ENCODE measurements at regions not wholly inside any gene's neighbourhood (a gene's known extent, or its start where the extent isn't known, plus 50 kb on each side); places are given as distances from the start of the nearest gene placed in this dataset.

DNA sequence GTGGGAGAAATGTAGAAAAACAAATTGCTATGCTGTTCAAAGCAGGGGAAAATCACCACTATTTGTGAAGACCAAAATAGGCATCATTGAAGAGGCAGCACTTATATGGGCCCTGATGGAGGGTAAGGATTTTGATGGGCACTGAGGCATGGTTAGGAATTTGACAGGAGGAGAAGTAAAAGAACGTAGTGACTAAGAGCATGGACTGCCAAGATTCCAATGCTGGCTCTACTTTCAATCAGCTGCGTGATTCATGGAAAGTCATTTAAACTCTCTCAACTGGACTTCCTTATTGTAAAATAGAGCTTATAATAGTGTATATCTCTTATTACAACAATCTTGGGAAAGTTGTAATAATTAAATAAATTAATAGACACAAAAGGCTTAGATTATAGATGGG lies 267.7 kb upstream of the G2E3 start:
- in situ Hi-C loops (cut with MboI) = no loop called here

DNA sequence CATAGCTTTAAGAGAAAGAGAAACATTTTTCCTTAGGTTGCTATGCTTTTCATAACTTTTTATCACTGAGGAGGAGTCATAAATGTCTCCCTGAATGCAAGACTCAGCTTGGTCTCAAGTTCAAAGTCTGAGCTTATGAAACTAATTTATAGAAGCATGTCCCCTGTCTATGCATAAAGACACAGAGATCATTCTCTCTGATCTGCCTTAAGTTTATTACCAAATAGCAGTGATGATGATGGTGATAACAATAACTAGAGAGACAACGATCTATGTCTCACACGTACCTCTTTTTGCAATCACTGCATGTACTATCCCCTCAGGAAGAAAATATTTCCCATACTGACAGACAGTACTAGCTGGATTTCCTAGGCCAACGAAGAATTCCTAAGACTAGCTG lies 266.4 kb upstream of the G2E3 start:
- POLR2A ChIA-PET = interaction anchor here (0.8 kb wide), 1 partner anchor 33 kb away, joined by 3 read pairs; no protein-coding TSS in a partner anchor
- no peak for ATAC-seq
- Histone ChIP-seq H3K36me3 (ENCODE audit: control insufficient read depth in 2 of 2, insufficient read depth in 2 of 2, low read length in 1 of 2) (no peaks in the 10 kb centered on the region), H3K9me3 (replicated peaks; ENCODE audit: control insufficient read depth, insufficient read depth, low read length) (no peaks in the 10 kb centered on the region), H3K79me2 (ENCODE audit: control insufficient read depth, insufficient read depth, low read length) (no peaks in the 10 kb centered on the region), H3K4me1 (ENCODE audit: control insufficient read depth, insufficient read depth, low read length) (no peaks in the 10 kb centered on the region), H3K9ac (ENCODE audit: control insufficient read depth, insufficient read depth, low read length) (no peak overlapping the region), H2AFZ (ENCODE audit: control insufficient read depth, low read depth, low read length) (no peak overlapping the region), H3K27me3 (replicated peaks in 1 of 2; ENCODE audit: control insufficient read depth in 2 of 2, insufficient read depth in 2 of 2, low read length in 1 of 2) (no peaks in the 10 kb centered on the region), H3K4me3 (no peak overlapping the region), H4K20me1 (ENCODE audit: control insufficient read depth, insufficient read depth) (no peaks in the 10 kb centered on the region), H3K4me2 (ENCODE audit: control insufficient read depth, insufficient read depth) (no peak overlapping the region), H3K27ac (ENCODE audit: control insufficient read depth, insufficient read depth) (no peak overlapping the region)
- FAIRE-seq = no peak
- in situ Hi-C loops (cut with MboI) (no loop called here), intact Hi-C loops (cut with micrococcal nuclease; ENCODE audit: unreplicated experiment) (no loop called here)
- RAD21 ChIA-PET (ENCODE audit: unreplicated experiment) = interaction anchor here (1.6 kb wide), 1 partner anchor 22 kb away, joined by 4 read pairs; no protein-coding TSS in a partner anchor
- WGBS (ENCODE audit: insufficient coverage, insufficient replicate concordance, low lambda C conversion rate, missing lambda C conversion rate) = 51% methylated on average over 3 of the region's 3 CpGs
- no peak for TF ChIP-seq RUNX3 (IDR thresholded peaks at IDR 0.05; ENCODE audit: low read length)
- TF ChIP-seq TBL1XR1 (IDR thresholded peaks at IDR 0.05; ENCODE audit: low read depth, low read length) = no peak
- TF ChIP-seq NFYB (IDR thresholded peaks at IDR 0.05; ENCODE audit: insufficient read depth, low read depth, low read length) = no peak
- CTCF ChIA-PET = interaction anchor here (1.8 to 2.8 kb wide), 2 partner anchors 9 to 83 kb away, joined by 6 to 19 read pairs; no protein-coding TSS in a partner anchor
- no TSS peak for BruUV-seq (replicated peaks)
- SMC1A ChIA-PET (ENCODE audit: uncharacterized antibody, unreplicated experiment) = interaction anchor here (1.0 kb wide), 1 partner anchor 21 kb away, joined by 3 read pairs; no protein-coding TSS in a partner anchor
- no peak for DNase-seq (ENCODE audit: low read depth, low spot score)

More for the DNA sequence above, 267.7 kb upstream of the G2E3 start:
- H3K27me3 ChIP-seq (replicated peaks in 1 of 2; ENCODE audit: control insufficient read depth in 2 of 2, insufficient read depth in 2 of 2, low read length in 1 of 2) = no peaks in the 10 kb centered on the region
- H3K36me3 ChIP-seq (ENCODE audit: control insufficient read depth in 2 of 2, insufficient read depth in 2 of 2, low read length in 1 of 2) = no peaks in the 10 kb centered on the region
- no peaks in the 10 kb centered on the region for H4K20me1 ChIP-seq (ENCODE audit: control insufficient read depth, insufficient read depth)
- RAD21 ChIA-PET (ENCODE audit: unreplicated experiment) = no interaction called here
- FAIRE-seq = no peak
- no peak for DNase-seq (ENCODE audit: low read depth, low spot score)
- WGBS (ENCODE audit: insufficient coverage, insufficient replicate concordance, low lambda C conversion rate, missing lambda C conversion rate) = 46% methylated on average over 2 of the region's 2 CpGs
- TF ChIP-seq MEF2A (IDR thresholded peaks at IDR 0.05; ENCODE audit: insufficient read depth, low read depth, low read length) = no peak
- no peak for TF ChIP-seq STAT3 (IDR thresholded peaks at IDR 0.05; ENCODE audit: low read depth, low read length)
- TF ChIP-seq PAX5 (IDR thresholded peaks at IDR 0.05; ENCODE audit: borderline replicate concordance, low read depth, low read length) = no peak
- TF ChIP-seq SUPT20H (IDR thresholded peaks at IDR 0.05; ENCODE audit: borderline replicate concordance, control insufficient read depth, low read depth, low read length) = no peak
- TF ChIP-seq CREB1 (IDR thresholded peaks at IDR 0.05; ENCODE audit: low read depth) = no peak
- no peak for TF ChIP-seq WRNIP1 (IDR thresholded peaks at IDR 0.05; ENCODE audit: borderline replicate concordance, low read depth, low read length)
- TF ChIP-seq ZSCAN29 (IDR thresholded peaks at IDR 0.05) = no peak
- no peak for TF ChIP-seq ZNF207 (IDR thresholded peaks at IDR 0.05; ENCODE audit: borderline replicate concordance)
- TF ChIP-seq MTA3 (IDR thresholded peaks at IDR 0.05; ENCODE audit: borderline replicate concordance, low read length) = no peak
- H3K79me2 ChIP-seq (ENCODE audit: control insufficient read depth, insufficient read depth, low read length) = no peaks in the 10 kb centered on the region
- no peak overlapping the region for H3K27ac ChIP-seq (ENCODE audit: control insufficient read depth, insufficient read depth)
- H3K4me2 ChIP-seq (ENCODE audit: control insufficient read depth, insufficient read depth) = no peak overlapping the region
- no peak overlapping the region for H2AFZ ChIP-seq (ENCODE audit: control insufficient read depth, low read depth, low read length)
- H3K4me1 ChIP-seq (ENCODE audit: control insufficient read depth, insufficient read depth, low read length) = no peaks in the 10 kb centered on the region
- intact Hi-C loops (cut with micrococcal nuclease; ENCODE audit: unreplicated experiment) = no loop called here
- no peak overlapping the region for H3K9ac ChIP-seq (ENCODE audit: control insufficient read depth, insufficient read depth, low read length)
- H3K9me3 ChIP-seq (replicated peaks; ENCODE audit: control insufficient read depth, insufficient read depth, low read length) = no peaks in the 10 kb centered on the region
- H3K4me3 ChIP-seq = no peak overlapping the region
- no peak for ATAC-seq
- CTCF ChIA-PET = interaction anchor here (0.7 to 1.0 kb wide), 2 partner anchors 20 to 21 kb away, joined by 3 to 5 read pairs; no protein-coding TSS in a partner anchor
- POLR2A ChIA-PET = no interaction called here
- SMC1A ChIA-PET (ENCODE audit: uncharacterized antibody, unreplicated experiment) = no interaction called here
- no TSS peak for BruUV-seq (replicated peaks)

All from GM12878 (cell line).